GM23248 (cell line): ENCODE measurements at regions not wholly inside any gene's neighbourhood (a gene's known extent, or its start where the extent isn't known, plus 50 kb on each side); places are given as distances from the start of the nearest gene placed in this dataset.

Experiments
- DNase-seq: peaks from one replicate; pipeline ENCODE4 v3.0.0-alpha.2; 2015
- H2AFZ ChIP-seq: fragments of 200-600 bp; sonication (generic); 2 replicates; pipeline ENCODE4 v1.6.1; 2016; ENCODE audit warnings: antibody characterized with exemption
- H3F3A ChIP-seq: fragments of 200-600 bp; sonication (generic); 2 replicates; pipeline ENCODE4 v1.6.1; 2016; ENCODE audit warnings: mild to moderate bottlenecking, antibody characterized with exemption, mixed run types; ENCODE audit not compliant: insufficient read depth
- H3K27ac ChIP-seq: fragments of 200-600 bp; sonication (generic); 2 replicates; pipeline ENCODE4 v1.5.1; 2016; ENCODE audit warnings: mild to moderate bottlenecking
- H3K27me3 ChIP-seq: fragments of 200-600 bp; sonication (generic); replicated peaks from 2 replicates; pipeline ENCODE4 v1.6.1; 2016; ENCODE audit warnings: mild to moderate bottlenecking; ENCODE audit not compliant: insufficient read depth
- H3K36me3 ChIP-seq: fragments of 200-600 bp; sonication (generic); 2 replicates; pipeline ENCODE4 v1.6.1; 2016; ENCODE audit warnings: low read depth, mild to moderate bottlenecking
- H3K4me1 ChIP-seq: fragments of 200-600 bp; sonication (generic); 2 replicates; pipeline ENCODE4 v1.6.1; 2016; ENCODE audit warnings: mild to moderate bottlenecking; ENCODE audit not compliant: insufficient read depth
- H3K4me2 ChIP-seq: fragments of 200-600 bp; sonication (generic); one replicate; pipeline ENCODE4 v1.6.1; 2016; ENCODE audit warnings: mild to moderate bottlenecking; ENCODE audit not compliant: unreplicated experiment
- H3K4me3 ChIP-seq: fragments of 200-600 bp; sonication (generic); 2 replicates; pipeline ENCODE4 v1.5.1; 2016; ENCODE audit warnings: mild to moderate bottlenecking
- H3K79me2 ChIP-seq: fragments of 200-600 bp; sonication (generic); 2 replicates; pipeline ENCODE4 v1.6.1; 2016; ENCODE audit warnings: mild to moderate bottlenecking; ENCODE audit not compliant: insufficient read depth
- H3K9ac ChIP-seq: fragments of 200-600 bp; sonication (generic); 2 replicates; pipeline ENCODE4 v1.6.1; 2016; ENCODE audit warnings: mild to moderate bottlenecking
- H3K9me2 ChIP-seq: fragments of 200-600 bp; sonication (generic); 2 replicates; pipeline ENCODE4 v1.6.1; 2016; ENCODE audit warnings: mixed run types, mild to moderate bottlenecking, moderate library complexity; ENCODE audit not compliant: insufficient read depth
- H3K9me3 ChIP-seq: fragments of 200-600 bp; sonication (generic); one replicate; pipeline ENCODE4 v1.6.1; 2017; ENCODE audit warnings: low read depth
- H4K20me1 ChIP-seq: fragments of 200-600 bp; sonication (generic); 2 replicates; pipeline ENCODE4 v1.6.0; 2016; ENCODE audit not compliant: insufficient read depth
- EZH2 ChIP-seq: fragments of 200-600 bp; sonication (generic); IDR thresholded peaks from 2 replicates; pipeline ENCODE4 v1.6.1; 2018; ENCODE audit warnings: antibody characterized with exemption, mild to moderate bottlenecking; ENCODE audit not compliant: insufficient read depth, poor library complexity, severe bottlenecking
- EZH2phosphoT487 ChIP-seq: fragments of 200-600 bp; sonication (generic); IDR thresholded peaks from 2 replicates; pipeline ENCODE4 v1.6.1; 2018; ENCODE audit warnings: antibody characterized with exemption, moderate library complexity, mild to moderate bottlenecking, low read depth; ENCODE audit not compliant: insufficient read depth
- WGBS, 2 experiments: methylation state at CpG; one replicate each; pipeline ENCODE4 v1.1.6; 2015 to 2017; ENCODE audit warnings: low lambda C conversion rate in 2 of 2, low coverage in 1 of 2; ENCODE audit errors: missing lambda C conversion rate in 2 of 2; 5-methylcytosine and 5-hydroxymethylcytosine counted together
- in situ Hi-C: fragments of 300-500 bp; cut with MboI; formaldehyde crosslinking; loops from 2 replicates; pipeline ENCODE4 v1.15.0; 2020

DNA sequence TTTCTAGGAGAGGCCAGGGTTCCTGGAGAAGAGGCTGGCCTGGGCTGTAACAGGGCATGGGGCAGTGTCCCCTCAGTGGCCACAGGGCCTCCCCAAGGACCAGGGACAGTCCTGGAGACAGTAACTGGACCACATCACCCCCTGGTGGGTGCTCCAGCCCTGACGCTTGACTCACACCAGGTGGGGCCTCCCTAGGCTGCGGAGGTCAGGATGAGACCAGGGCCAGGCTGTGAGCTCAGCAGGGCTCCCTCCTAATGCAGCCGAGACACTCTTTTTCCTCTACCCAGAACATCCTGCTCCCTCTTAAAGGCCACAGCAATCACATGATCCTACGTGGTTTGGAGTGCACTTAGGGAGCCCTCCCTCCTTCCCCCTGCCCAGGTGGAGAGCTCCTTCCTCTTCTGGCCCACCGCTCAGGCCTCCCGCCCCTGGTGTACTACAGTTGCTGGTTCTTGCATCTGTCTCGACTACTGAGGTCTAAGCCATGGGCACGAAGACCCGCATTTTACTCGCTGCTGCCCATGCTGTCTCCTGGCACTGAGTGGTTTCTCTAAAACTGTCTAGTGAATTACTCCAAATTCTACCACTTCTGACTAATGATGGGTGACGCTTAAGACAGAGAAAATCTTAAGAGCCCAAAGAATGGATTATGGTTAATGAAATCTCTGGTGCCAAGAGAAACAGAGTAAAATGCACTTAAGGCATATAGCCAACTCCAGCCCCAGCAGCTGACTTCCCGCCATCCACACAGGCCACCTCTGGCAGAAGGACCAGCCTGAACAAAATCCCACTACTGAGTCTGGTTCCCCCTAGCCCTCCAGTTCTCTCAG, 166.1 kb upstream of the CST7 start:
- Histone ChIP-seq H4K20me1 (no peaks in the 10 kb centered on the region), H3K9me2 (no peaks in the 10 kb centered on the region), H3F3A (no peaks in the 10 kb centered on the region), H2AFZ (no peak overlapping the region), H3K4me2 (no peak overlapping the region), H3K27ac (no peak overlapping the region), H3K4me1 (no peaks in the 10 kb centered on the region), H3K9me3 (no peaks in the 10 kb centered on the region), H3K4me3 (no peak overlapping the region), H3K27me3 (peaks cover 17% of the 10 kb centered on the region), H3K36me3 (no peaks in the 10 kb centered on the region), H3K9ac (no peak overlapping the region), H3K79me2 (no peaks in the 10 kb centered on the region)
- TF ChIP-seq EZH2phosphoT487: no peak
- TF ChIP-seq EZH2: no peak
- DNase-seq: no peak
- in situ Hi-C loops: loop anchor here (25.0 kb wide), 1 partner anchor 621 kb away; no protein-coding TSS in a partner anchor
- 65 to 76% methylated on average over 12 of the region's 12 CpGs for WGBS, 2 experiments

DNA sequence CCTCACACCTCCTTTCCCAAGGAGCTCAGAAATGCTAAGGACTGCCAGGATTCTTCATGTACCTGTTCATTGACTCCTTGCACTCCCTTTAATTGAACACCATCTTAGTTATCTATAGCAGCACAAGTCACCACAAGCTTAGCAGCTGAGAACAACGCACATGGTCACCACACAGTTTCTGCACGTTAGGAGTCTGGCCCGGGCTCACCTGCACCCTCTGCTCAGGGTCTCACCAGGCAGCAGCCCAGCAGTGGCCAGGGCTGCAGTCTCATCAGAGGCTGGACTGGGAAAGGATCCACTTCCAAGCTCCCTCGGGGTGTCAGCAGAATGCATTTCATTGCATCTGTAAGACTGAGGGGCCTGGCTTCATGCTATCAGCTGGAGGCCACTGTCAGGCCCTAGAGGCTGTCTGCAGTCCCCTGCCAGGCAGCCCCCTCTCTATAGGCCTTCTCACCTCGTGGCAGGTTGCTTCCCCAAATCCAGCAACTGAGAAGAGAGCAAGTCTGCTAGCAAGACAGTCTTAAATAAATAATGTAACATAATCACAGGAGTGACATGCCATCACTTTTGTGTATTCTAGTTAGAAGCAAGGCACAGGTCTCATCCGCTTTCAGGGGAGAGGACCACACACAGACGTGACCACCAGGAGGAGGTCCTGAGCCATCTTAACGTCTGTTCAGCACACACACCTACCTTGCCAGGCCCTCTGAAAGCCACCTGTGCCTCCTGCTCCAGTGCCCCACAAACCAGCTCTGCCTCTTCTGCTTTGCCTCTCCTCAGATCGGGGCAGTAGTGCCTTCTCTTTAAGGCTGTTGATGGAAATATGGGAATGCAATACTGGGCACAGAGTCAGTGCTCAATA, 165.2 kb upstream of the CST7 start:
- Histone ChIP-seq H3K27me3 (peaks cover 26% of the 10 kb centered on the region), H3K9me2 (no peaks in the 10 kb centered on the region), H3K4me1 (no peaks in the 10 kb centered on the region), H3K9ac (no peak overlapping the region), H2AFZ (no peak overlapping the region), H3K36me3 (no peaks in the 10 kb centered on the region), H3K9me3 (no peaks in the 10 kb centered on the region), H4K20me1 (no peaks in the 10 kb centered on the region), H3F3A (no peaks in the 10 kb centered on the region), H3K4me3 (no peak overlapping the region), H3K79me2 (no peaks in the 10 kb centered on the region), H3K27ac (no peak overlapping the region), H3K4me2 (no peak overlapping the region)
- 50 to 51% methylated on average over 9 of the region's 9 CpGs for WGBS, 2 experiments
- TF ChIP-seq EZH2 (no peak), EZH2phosphoT487 (no peak)
- in situ Hi-C loops: loop anchor here (25.0 kb wide), 1 partner anchor 622 kb away; no protein-coding TSS in a partner anchor
- no peak for DNase-seq

DNA sequence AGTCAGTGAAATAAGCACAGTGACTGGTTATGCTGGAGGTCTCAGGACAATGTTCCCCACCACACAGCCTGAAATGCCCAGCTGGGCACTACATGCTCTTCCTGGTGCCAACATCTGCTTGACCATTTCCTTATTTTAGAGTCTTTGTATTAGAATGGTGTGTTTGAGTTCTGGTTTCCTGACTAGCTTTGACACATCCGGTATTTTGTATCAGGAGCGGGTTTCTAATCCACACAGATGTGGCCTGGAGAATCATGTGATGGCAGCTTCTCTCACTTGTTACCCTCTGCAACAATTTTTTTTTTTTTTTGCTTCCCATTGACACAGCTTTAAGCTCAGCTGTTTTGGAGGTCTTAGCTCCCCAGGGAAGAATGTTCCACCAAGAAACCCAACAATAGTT, 164.5 kb upstream of the CST7 start:
- TF ChIP-seq EZH2phosphoT487: no peak
- TF ChIP-seq EZH2: no peak
- H4K20me1 ChIP-seq: no peaks in the 10 kb centered on the region
- no peak for DNase-seq
- H3K27ac ChIP-seq: no peak overlapping the region
- H3K79me2 ChIP-seq: no peaks in the 10 kb centered on the region
- H2AFZ ChIP-seq: no peak overlapping the region
- H3K36me3 ChIP-seq: no peaks in the 10 kb centered on the region
- no peaks in the 10 kb centered on the region for H3K4me1 ChIP-seq
- WGBS, 2 experiments: 82 to 90% methylated on average over 2 of the region's 2 CpGs
- H3K4me3 ChIP-seq: no peak overlapping the region
- H3K9me3 ChIP-seq: no peaks in the 10 kb centered on the region
- peaks cover 30% of the 10 kb centered on the region for H3K27me3 ChIP-seq
- H3K4me2 ChIP-seq: no peak overlapping the region
- in situ Hi-C loops: loop anchor here (25.0 kb wide), 1 partner anchor 622 kb away; no protein-coding TSS in a partner anchor
- no peak overlapping the region for H3K9ac ChIP-seq
- no peaks in the 10 kb centered on the region for H3F3A ChIP-seq
- H3K9me2 ChIP-seq: no peaks in the 10 kb centered on the region
